22Rv1 (cell line): ENCODE measurements at regions not wholly inside any gene's neighbourhood (a gene's known extent, or its start where the extent isn't known, plus 50 kb on each side); places are given as distances from the start of the nearest gene placed in this dataset.
"Not testable (repeated sequence)": the region's sequence is repeated elsewhere in the genome, so short reads cannot be mapped to it uniquely, and the experiment has no call there.

Experiments
- CTCF ChIP-seq: fragments of 450-650 bp; IDR thresholded peaks from 2 replicates; pipeline ENCODE4 v1.5.1; 2017; ENCODE audit warnings: mild to moderate bottlenecking
- ZFX ChIP-seq: fragments of 450-650 bp; IDR thresholded peaks from 2 replicates; pipeline ENCODE4 v1.6.1; 2017; ENCODE audit warnings: antibody characterized with exemption, borderline replicate concordance

DNA sequence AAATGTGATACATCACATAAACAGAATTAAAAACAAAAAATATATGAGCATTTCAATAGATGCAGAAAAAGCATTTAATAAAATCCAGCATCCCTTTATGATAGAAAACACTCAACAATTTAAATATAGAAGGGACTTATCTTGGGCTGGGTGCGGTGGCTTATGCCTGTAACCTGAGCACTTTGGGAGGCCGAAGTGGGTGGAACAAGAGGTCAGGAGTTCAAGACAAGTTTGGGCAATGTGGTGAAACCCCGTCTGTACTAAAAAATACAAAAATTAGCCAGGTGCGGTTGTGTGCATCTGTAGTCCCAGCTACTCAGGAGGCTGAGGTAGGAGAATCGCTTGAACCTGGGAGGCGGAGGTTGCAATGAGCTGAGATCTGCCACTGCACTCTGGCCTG lies 409.1 kb downstream of the ICE1 start:
- not testable (repeated sequence) for TF ChIP-seq CTCF, ZFX
